Gastrocnemius medialis (tissue), 4 donors: ENCODE measurements at regions not wholly inside any gene's neighbourhood (a gene's known extent, or its start where the extent isn't known, plus 50 kb on each side); places are given as distances from the start of the nearest gene placed in this dataset.

Experiments
- ATAC-seq, 2 donors: fragments of 150-250 bp; one replicate each; pipeline ENCODE4 v1.9.1; 2016
- DNase-seq, 2 donors: peaks; one replicate each; pipeline ENCODE4 v3.0.0-alpha.2; 2019
- H3K27ac ChIP-seq, 4 donors: fragments of 200-600 bp; sonication (generic); 1 replicate in 1 of 4; 2 replicates in 3 of 4; pipeline ENCODE4 v1.5.1; 2016 to 2018; ENCODE audit warnings: mild to moderate bottlenecking in 2 of 4, moderate library complexity in 1 of 4
- H3K27me3 ChIP-seq, 3 donors: fragments of 200-600 bp; sonication (generic) in 2 of 3; 1 replicate in 1 of 3; 2 replicates in 2 of 3; pipeline versions ENCODE4 v1.5.1 to v1.6.0; 2016 to 2019; ENCODE audit warnings: mild to moderate bottlenecking in 1 of 3, moderate library complexity in 1 of 3
- H3K36me3 ChIP-seq, 2 donors: fragments of 200-600 bp; sonication (generic) in 1 of 2; one replicate each; pipeline ENCODE4 v1.5.1; 2017 to 2018
- H3K4me1 ChIP-seq, 2 donors: fragments of 200-600 bp; sonication (generic) in 1 of 2; one replicate each; pipeline ENCODE4 v1.5.1; 2016 to 2017; ENCODE audit warnings: mild to moderate bottlenecking in 2 of 2
- H3K4me3 ChIP-seq, 4 donors: fragments of 200-600 bp; sonication (generic) in 3 of 4; 1 replicate in 1 of 4; 2 replicates in 3 of 4; pipeline ENCODE4 v1.5.1; 2016 to 2019; ENCODE audit warnings: mild to moderate bottlenecking in 2 of 4
- H3K9me3 ChIP-seq, 3 donors: fragments of 200-600 bp; sonication (generic) in 2 of 3; 1 replicate in 1 of 3; 2 replicates in 2 of 3; pipeline ENCODE4 v1.5.1; 2016 to 2019
- CTCF ChIP-seq, 5 experiments: fragments of 450-650 bp in 3 of 5; fragments of 200-600 bp in 2 of 5; sonication (generic) in 2 of 5; IDR thresholded peaks in 4 of 5; conservative IDR thresholded peaks in 1 of 5; 1 replicate in 4 of 5; 2 replicates in 1 of 5; pipeline ENCODE4 v1.5.1; 2016 to 2019; ENCODE audit warnings: antibody characterized with exemption in 5 of 5, mild to moderate bottlenecking in 3 of 5, moderate library complexity in 3 of 5
- POLR2A ChIP-seq, 2 donors: fragments of 450-650 bp; IDR thresholded peaks; one replicate each; pipeline ENCODE4 v1.6.1; 2017; ENCODE audit warnings: antibody characterized with exemption in 2 of 2, mild to moderate bottlenecking in 2 of 2, moderate library complexity in 2 of 2
- in situ Hi-C, 4 donors: fragments of 200-750 bp; cut with MboI; loops; one replicate each; pipeline versions ENCODE4 v1.15.0 to v1.8.0; 2017; ENCODE audit warnings: low sequenced_read_pairs in 4 of 4
- intact Hi-C: fragments of 100-400 bp; cut with DNase I; formaldehyde crosslinking; loops from one replicate; pipeline ENCODE4 v1.15.1; 2023; ENCODE audit warnings: low total_unique reads

- TF ChIP-seq POLR2A (IDR thresholded peaks at IDR 0.05) = no peak
- TF ChIP-seq CTCF (IDR thresholded peaks at IDR 0.05 in 4 of 5, conservative IDR thresholded peaks at IDR 0.05 in 1 of 5) = no peak
- H3K27me3 ChIP-seq = peaks cover 0 to 3% (median 0%) of the 10 kb centered on the region in 3 donors
- no peak overlapping the region for H3K27ac ChIP-seq
- no peaks in the 10 kb centered on the region for H3K4me1 ChIP-seq
- in situ Hi-C loops = no loop called here
- H3K36me3 ChIP-seq = no peaks in the 10 kb centered on the region
- no peak for ATAC-seq
- no peak overlapping the region for H3K4me3 ChIP-seq
- intact Hi-C loops = no loop called here
- no peaks in the 10 kb centered on the region for H3K9me3 ChIP-seq
- no peak for DNase-seq
Observed at GRCh38 chr22:47561115-47561675, 798.7 kb downstream of the TBC1D22A start.

GRCh38 chr22:47558828-47559700 lies 796.6 kb downstream of the TBC1D22A start:
- no peak overlapping the region for H3K27ac ChIP-seq
- ATAC-seq (no peak), DNase-seq (no peak)
- no peak overlapping the region for H3K4me3 ChIP-seq
- TF ChIP-seq CTCF (IDR thresholded peaks at IDR 0.05 in 4 of 5, conservative IDR thresholded peaks at IDR 0.05 in 1 of 5) = no peak
- TF ChIP-seq POLR2A (IDR thresholded peaks at IDR 0.05) = no peak
- H3K36me3 ChIP-seq = no peaks in the 10 kb centered on the region
- intact Hi-C loops = no loop called here
- H3K9me3 ChIP-seq = no peaks in the 10 kb centered on the region
- H3K27me3 ChIP-seq = no peaks in the 10 kb centered on the region
- H3K4me1 ChIP-seq = no peaks in the 10 kb centered on the region
- in situ Hi-C loops = no loop called here

GRCh38 chr22:47556473-47556872 lies 794.0 kb downstream of the TBC1D22A start:
- in situ Hi-C loops (no loop called here), intact Hi-C loops (no loop called here)
- Histone ChIP-seq H3K27ac (no peak overlapping the region), H3K27me3 (no peaks in the 10 kb centered on the region), H3K4me3 (no peak overlapping the region), H3K4me1 (no peaks in the 10 kb centered on the region), H3K36me3 (no peaks in the 10 kb centered on the region), H3K9me3 (no peaks in the 10 kb centered on the region)
- TF ChIP-seq POLR2A (IDR thresholded peaks at IDR 0.05) (no peak), CTCF (IDR thresholded peaks at IDR 0.05 in 4 of 5, conservative IDR thresholded peaks at IDR 0.05 in 1 of 5) (no peak)
- DNase-seq (no peak), ATAC-seq (no peak)

- Histone ChIP-seq H3K4me1 (no peaks in the 10 kb centered on the region), H3K36me3 (no peaks in the 10 kb centered on the region), H3K9me3 (no peaks in the 10 kb centered on the region), H3K27me3 (no peaks in the 10 kb centered on the region), H3K27ac (no peak overlapping the region), H3K4me3 (no peak overlapping the region)
- intact Hi-C loops = no loop called here
- DNase-seq = no peak
- no peak for TF ChIP-seq CTCF (IDR thresholded peaks at IDR 0.05 in 4 of 5, conservative IDR thresholded peaks at IDR 0.05 in 1 of 5)
- no peak for TF ChIP-seq POLR2A (IDR thresholded peaks at IDR 0.05)
- ATAC-seq = no peak
- in situ Hi-C loops = no loop called here
Observed at GRCh38 chr22:47553436-47553835, 791.0 kb downstream of the TBC1D22A start.
